HL-60/S4 (cell line): ENCODE measurements at regions not wholly inside any gene's neighbourhood (a gene's known extent, or its start where the extent isn't known, plus 50 kb on each side); places are given as distances from the start of the nearest gene placed in this dataset.

Experiments used
- in situ Hi-C: fragments of 300-500 bp; cut with MboI; formaldehyde crosslinking; loops from 2 replicates; pipeline ENCODE4 v1.14.3; 2022; ENCODE audit warnings: low sequenced_read_pairs

- in situ Hi-C loops: no loop called here
Observed at GRCh38 chr17:15112846-15113617, 152.1 kb downstream of the PMP22 start.

DNA sequence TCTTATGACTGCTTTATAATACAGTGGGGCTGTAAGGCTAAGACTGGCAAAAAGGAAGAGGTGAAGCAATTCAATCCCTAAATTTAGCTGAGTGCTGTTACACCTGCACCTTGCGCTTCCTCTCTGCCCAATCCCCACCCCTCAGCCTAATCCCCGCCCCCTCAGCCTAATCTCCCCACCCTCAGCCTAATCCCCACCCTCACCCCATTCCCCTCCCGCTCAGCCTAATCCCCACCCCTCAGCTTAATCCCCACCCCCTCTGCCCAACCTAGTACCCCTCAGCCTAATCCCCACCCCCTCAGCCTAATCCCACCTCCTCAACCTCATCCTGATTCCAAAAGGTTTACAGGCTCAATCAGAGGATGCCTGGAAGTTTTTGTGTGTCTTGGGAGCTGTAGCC lies 155.5 kb downstream of the PMP22 start:
- in situ Hi-C loops: no loop called here

DNA sequence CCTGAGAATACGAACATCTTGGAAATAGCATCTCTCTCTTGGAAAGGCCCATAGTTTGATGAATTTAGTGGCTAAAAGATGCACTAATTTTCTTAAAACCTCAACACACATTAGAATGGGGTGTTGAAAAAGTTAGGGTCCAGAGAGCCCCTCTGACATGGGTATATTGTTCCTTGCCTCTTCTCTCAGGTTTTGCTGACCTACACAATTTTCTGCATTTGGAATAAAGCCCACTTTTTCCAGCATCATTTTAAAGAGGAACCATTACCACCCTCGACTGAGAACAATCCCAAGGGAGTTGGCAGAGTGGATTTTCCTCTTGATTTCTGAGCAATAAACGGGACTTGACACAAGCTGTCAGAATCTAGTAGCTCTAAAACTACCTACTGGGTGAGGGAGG lies 156.1 kb downstream of the PMP22 start:
- in situ Hi-C loops: no loop called here

DNA sequence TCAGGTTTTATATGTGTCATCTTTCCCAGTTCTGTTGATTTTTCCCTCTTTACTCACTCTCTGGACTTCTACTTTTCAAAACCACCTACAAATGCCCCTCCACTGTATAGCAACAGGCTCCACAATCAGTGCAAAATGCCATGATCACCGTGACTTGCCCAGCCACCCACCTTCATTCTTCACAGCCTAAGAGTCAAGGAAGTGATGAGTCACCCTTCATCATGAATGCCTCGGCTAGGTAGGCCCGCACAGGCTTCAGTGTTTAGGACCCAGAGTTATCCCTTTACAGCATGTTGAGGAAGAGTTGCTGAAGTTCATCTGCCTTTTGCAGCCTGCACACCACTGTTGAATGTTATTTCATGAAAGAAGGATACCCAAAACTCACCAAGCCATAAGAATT lies 158.6 kb downstream of the PMP22 start:
- in situ Hi-C loops: no loop called here

- in situ Hi-C loops: no loop called here
Observed at GRCh38 chr17:15103785-15104184, 161.3 kb downstream of the PMP22 start.

DNA sequence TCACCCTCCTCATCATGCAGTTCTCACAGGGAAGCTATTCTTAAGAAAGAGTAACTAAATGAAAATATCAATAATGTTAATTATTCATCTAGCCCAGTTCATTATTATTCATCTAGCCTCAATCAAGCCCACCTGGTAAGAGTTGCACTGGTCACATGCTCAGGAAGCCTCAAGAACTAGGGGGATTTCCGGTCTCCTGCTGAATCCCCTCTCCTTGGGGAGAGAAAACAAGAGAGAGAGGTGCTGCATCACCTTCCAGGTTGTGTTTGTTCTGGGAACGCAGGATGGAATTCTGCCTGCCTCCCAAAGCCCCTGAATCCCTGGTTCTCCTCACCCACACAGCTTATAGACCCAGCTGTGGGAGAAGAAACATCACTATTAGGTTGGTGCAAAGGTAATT lies 164.0 kb downstream of the PMP22 start:
- in situ Hi-C loops: no loop called here

- in situ Hi-C loops: no loop called here
Observed at GRCh38 chr17:15096511-15096910, 168.6 kb downstream of the PMP22 start.

- in situ Hi-C loops: no loop called here
Observed at GRCh38 chr17:15095935-15096334, 169.2 kb downstream of the PMP22 start.

DNA sequence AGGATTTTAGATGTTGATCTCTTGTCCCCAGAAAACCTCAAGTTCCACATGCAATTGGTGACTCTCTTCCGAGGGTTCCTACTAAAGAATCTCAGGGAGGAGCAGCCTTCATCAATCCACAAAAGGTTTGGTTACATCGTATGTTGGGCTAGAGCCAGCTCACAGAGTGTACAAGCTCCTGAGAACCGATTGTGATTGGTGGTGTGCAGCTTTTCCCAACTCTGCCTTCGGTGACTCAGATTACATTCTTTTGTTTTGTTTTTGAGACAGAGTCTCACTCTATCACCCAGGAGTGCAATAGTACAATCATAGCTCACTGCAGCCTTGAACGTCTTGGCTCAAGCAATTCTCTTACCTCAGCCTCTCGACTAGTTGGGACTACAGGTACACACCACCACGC lies 172.4 kb downstream of the PMP22 start:
- in situ Hi-C loops: no loop called here

GRCh38 chr17:15092261-15092660 lies 172.9 kb downstream of the PMP22 start:
- in situ Hi-C loops: no loop called here

GRCh38 chr17:15091825-15092224 lies 173.3 kb downstream of the PMP22 start:
- in situ Hi-C loops: no loop called here

GRCh38 chr17:15090533-15090932 lies 174.6 kb downstream of the PMP22 start:
- in situ Hi-C loops: no loop called here

GRCh38 chr17:15087946-15088345 lies 177.2 kb downstream of the PMP22 start:
- in situ Hi-C loops: no loop called here

DNA sequence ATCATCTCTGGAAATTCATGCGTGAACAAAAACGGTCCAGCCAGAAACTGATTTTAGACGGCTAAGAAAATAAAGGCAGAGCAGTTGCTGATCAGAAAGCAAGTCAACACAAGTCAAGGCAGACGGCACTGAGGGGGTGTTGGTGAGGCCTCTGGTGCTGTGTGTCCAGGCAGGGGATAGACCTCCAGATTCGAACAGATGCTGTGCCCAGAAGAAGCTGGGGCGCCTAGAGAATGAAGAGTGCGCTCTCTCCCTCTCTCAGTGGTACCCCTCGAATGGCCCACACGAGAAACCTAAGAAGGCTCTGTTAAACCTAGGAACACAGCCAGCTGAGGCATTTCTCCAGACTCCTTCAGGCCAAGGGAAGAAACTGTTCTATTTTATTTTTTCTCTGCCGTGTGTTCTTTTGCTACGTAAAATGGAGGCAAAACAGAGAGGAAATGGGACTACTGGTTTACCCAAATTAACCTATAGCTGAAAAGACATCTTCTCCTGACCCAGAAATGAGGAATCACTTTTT lies 178.3 kb downstream of the PMP22 start:
- in situ Hi-C loops: no loop called here

DNA sequence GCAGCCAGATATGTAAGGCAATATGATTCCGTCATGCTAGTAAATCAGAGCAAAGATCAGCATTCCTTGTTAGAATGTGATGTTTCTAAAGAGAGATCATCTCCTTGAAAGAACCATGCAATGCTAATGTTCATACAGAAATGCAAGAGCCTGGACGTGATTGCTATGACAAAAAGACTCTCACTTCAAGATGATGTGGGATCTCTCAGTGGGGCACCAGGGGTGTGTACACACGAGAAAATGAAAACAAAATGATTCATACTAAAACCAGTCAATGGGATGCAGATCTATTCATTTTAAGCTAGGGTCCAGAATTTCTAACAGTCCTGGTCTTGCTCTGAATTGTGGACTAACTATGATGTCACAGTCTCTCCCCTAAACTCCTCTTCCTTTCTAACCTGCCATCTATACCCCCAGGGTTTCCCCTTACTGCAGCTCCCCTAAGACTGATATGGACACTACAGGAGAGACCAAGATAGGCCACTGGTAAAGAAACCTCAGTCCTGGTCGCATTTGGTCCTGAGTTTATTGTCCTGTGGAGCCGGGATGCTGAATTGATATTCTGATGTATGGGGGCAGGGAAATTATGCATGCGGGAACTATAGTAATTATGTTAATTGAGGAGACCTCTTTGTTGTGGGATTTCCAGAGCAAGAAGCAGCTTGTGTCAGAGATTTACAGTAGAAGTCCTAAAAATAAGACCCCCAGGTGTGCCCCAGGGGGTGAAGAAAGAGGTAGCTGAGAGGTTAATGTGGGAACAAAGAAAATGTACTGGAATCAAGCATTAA lies 179.0 kb downstream of the PMP22 start:
- in situ Hi-C loops: no loop called here

GRCh38 chr17:15083225-15083624 lies 181.9 kb downstream of the PMP22 start:
- in situ Hi-C loops: no loop called here

- in situ Hi-C loops: no loop called here
Observed at GRCh38 chr17:15081008-15081407, 184.1 kb downstream of the PMP22 start.

DNA sequence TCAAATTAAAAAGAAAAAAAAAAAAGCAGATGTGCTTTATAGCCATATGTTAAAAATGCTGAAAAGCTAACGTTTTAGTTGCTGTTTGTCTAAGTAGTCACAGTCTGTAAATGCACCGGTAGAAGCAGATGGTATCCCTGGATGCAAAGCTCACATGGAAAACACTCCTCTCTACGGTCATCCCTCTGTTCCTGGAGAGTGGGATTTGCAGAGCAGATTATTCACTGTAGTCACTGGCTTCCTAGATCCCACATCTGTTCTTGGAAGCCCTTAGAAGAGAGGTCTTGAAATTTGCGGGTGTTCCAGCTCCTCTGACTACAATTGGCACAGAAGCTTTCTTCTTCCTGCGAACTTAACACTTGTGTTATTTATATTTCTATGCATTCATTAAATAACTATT lies 186.6 kb downstream of the PMP22 start:
- in situ Hi-C loops: no loop called here

DNA sequence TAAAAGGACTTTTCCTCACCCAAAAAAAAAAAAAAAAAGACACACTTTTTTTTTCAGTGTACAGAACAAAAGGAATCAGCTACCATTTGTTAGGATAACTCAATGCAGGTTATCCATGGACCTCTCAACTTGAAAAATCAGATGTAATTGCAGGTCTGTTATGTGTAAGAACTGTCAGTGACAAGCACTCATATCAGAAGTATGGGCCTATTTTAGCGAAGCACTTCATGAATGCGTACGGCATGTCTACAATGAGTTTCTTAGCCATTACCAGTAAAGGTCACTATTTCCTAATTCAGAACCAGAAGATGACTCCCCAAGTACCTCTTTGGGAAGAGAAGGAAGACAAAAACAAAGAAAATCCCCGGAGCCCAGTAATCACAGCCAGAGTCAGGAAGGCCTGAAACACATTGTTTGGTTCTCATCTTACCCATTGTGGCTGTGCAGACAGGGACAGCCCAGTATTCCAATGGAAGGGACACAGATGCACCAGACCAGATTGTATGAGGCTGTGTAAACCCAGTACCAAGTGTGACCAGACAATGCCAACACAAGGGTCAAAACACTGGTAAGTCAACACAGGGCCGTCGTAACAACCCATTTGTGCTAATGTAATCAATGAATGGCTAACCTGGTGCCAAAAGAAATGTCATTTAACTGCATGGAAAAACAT lies 188.0 kb downstream of the PMP22 start:
- in situ Hi-C loops: no loop called here

GRCh38 chr17:15051933-15052332 lies 213.2 kb downstream of the PMP22 start:
- in situ Hi-C loops: no loop called here

DNA sequence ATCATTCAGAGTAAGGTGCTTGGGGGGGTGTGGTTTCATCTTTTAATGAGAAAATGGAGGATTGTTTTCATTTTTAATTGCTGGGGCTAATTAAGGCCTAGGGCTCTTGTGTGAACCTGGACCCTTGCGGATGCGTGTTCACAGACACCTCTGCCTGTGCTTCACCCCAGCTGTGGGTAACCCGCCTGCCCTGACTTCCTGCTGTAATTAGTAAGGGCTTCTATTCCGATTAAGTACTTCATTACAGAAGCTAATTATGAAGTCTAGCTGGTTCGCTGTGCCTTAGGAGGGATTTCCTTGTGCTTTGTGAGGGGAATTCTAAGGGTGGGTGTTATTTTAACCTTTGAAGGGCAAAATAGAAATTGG lies 215.3 kb downstream of the PMP22 start:
- in situ Hi-C loops: no loop called here
